WTC11 (cell line): ENCODE measurements at regions not wholly inside any gene's neighbourhood (a gene's known extent, or its start where the extent isn't known, plus 50 kb on each side); places are given as distances from the start of the nearest gene placed in this dataset.

Experiments used
- ATAC-seq: fragments of 200-7000 bp; cut with Tn5 transposase; 2 replicates; pipeline ENCODE4 v1.10.0; 2021; ENCODE audit warnings: mild to moderate bottlenecking, moderate library complexity
- CTCF ChIA-PET: fragments of 300-600 bp; sonication (Branson Sonifier 250); formaldehyde crosslinking; loops from one replicate; lab custom pipeline; 2021; ENCODE audit warnings: antibody characterized with exemption; lab: Charles Lee
- POLR2A ChIA-PET: fragments of 350-600 bp; sonication (Branson Sonifier 250); formaldehyde crosslinking; loops from one replicate; lab custom pipeline; 2021; ENCODE audit warnings: antibody characterized with exemption; lab: Charles Lee
- DNase-seq: peaks from one replicate; pipeline ENCODE4 v3.0.0; 2021; ENCODE audit warnings: low spot score
- H3K27ac Mint-ChIP-seq: 2 replicates; pipeline ENCODE4 v1.8.0; 2021; ENCODE audit warnings: mixed read lengths
- H3K27me3 Mint-ChIP-seq: 2 replicates; pipeline ENCODE4 v1.8.0; 2021; ENCODE audit warnings: low read depth, mild to moderate bottlenecking, moderate library complexity, mixed read lengths
- H3K36me3 Mint-ChIP-seq: 2 replicates; pipeline ENCODE4 v1.8.0; 2021; ENCODE audit warnings: mixed read lengths
- H3K4me1 Mint-ChIP-seq: 2 replicates; pipeline ENCODE4 v1.8.0; 2022; ENCODE audit warnings: mixed read lengths
- H3K4me3 Mint-ChIP-seq: 2 replicates; pipeline ENCODE4 v1.8.0; 2021; ENCODE audit warnings: mild to moderate bottlenecking, moderate library complexity, mixed read lengths
- H3K9me3 Mint-ChIP-seq: 2 replicates; pipeline ENCODE4 v1.8.0; 2021; ENCODE audit warnings: mixed read lengths
- ATF1 ChIP-seq: sonication (generic); formaldehyde crosslinking; IDR thresholded peaks from 2 replicates; pipeline ENCODE4 v1.8.1; 2023; ENCODE audit warnings: mild to moderate bottlenecking, moderate library complexity, missing genetic modification reagents
- ETV6 ChIP-seq: sonication (generic); formaldehyde crosslinking; IDR thresholded peaks from 2 replicates; pipeline ENCODE4 v1.8.1; 2022; ENCODE audit warnings: mild to moderate bottlenecking, missing genetic modification reagents
- FOXP1 ChIP-seq: sonication (generic); formaldehyde crosslinking; IDR thresholded peaks from 2 replicates; pipeline ENCODE4 v1.8.0; 2022; ENCODE audit warnings: missing genetic modification reagents, mild to moderate bottlenecking, moderate library complexity, borderline replicate concordance
- GABPB1 ChIP-seq: sonication (generic); formaldehyde crosslinking; IDR thresholded peaks from 2 replicates; pipeline ENCODE4 v1.8.1; 2023; ENCODE audit warnings: mild to moderate bottlenecking, missing genetic modification reagents
- GRHL2 ChIP-seq: fragments of 250-450 bp; sonication (Bioruptor Pico); IDR thresholded peaks from 2 replicates; pipeline ENCODE4 v1.8.0; 2022; ENCODE audit warnings: mild to moderate bottlenecking, moderate library complexity; ENCODE audit not compliant: insufficient replicate concordance, severe bottlenecking
- GTF2I ChIP-seq: fragments of 250-450 bp; sonication (Bioruptor Pico); conservative IDR thresholded peaks from 2 replicates; pipeline ENCODE4 v1.4.0; 2021; ENCODE audit warnings: mild to moderate bottlenecking
- IRF2 ChIP-seq: sonication (generic); formaldehyde crosslinking; IDR thresholded peaks from 2 replicates; pipeline ENCODE4 v1.8.0; 2022; ENCODE audit warnings: low read depth, missing genetic modification reagents, borderline replicate concordance
- KAT7 ChIP-seq: sonication (generic); formaldehyde crosslinking; IDR thresholded peaks from 2 replicates; pipeline ENCODE4 v1.8.1; 2023; ENCODE audit warnings: missing genetic modification reagents, mild to moderate bottlenecking, borderline replicate concordance
- MXD4 ChIP-seq: fragments of 250-450 bp; sonication (Bioruptor Pico); IDR thresholded peaks from 2 replicates; pipeline ENCODE4 v1.8.0; 2021; ENCODE audit warnings: mild to moderate bottlenecking, moderate library complexity, borderline replicate concordance
- NFE2L1 ChIP-seq: sonication (generic); formaldehyde crosslinking; IDR thresholded peaks from 2 replicates; pipeline ENCODE4 v1.8.1; 2023; ENCODE audit warnings: missing genetic modification reagents
- NR2C2 ChIP-seq: sonication (generic); formaldehyde crosslinking; IDR thresholded peaks from 2 replicates; pipeline ENCODE4 v1.8.0; 2022; ENCODE audit warnings: mild to moderate bottlenecking, missing genetic modification reagents
- OVOL2 ChIP-seq: fragments of 250-450 bp; sonication (Bioruptor Pico); IDR thresholded peaks from 2 replicates; pipeline ENCODE4 v1.9.0; 2021; ENCODE audit warnings: mild to moderate bottlenecking, borderline replicate concordance
- SP1 ChIP-seq: sonication (generic); formaldehyde crosslinking; conservative IDR thresholded peaks from 2 replicates; pipeline ENCODE4 v1.8.1; 2022; ENCODE audit warnings: missing genetic modification reagents
- ZNF121 ChIP-seq: sonication (generic); formaldehyde crosslinking; IDR thresholded peaks from 2 replicates; pipeline ENCODE4 v1.8.0; 2023; ENCODE audit warnings: missing genetic modification reagents
- ZNF263 ChIP-seq: sonication (generic); formaldehyde crosslinking; IDR thresholded peaks from 2 replicates; pipeline ENCODE4 v1.8.1; 2022; ENCODE audit warnings: low read depth, mild to moderate bottlenecking, moderate library complexity, missing genetic modification reagents
- TF ChIP-seq, protein P1 (sequence below): sonication (generic); formaldehyde crosslinking; conservative IDR thresholded peaks from 2 replicates; pipeline ENCODE4 v1.8.1; 2023; ENCODE audit warnings: mild to moderate bottlenecking, low read depth, missing genetic modification reagents, moderate library complexity
- TF ChIP-seq, protein P2 (sequence below): fragments of 250-450 bp; sonication (Bioruptor Pico); conservative IDR thresholded peaks from 2 replicates; pipeline ENCODE4 v1.9.0; 2021; ENCODE audit warnings: mild to moderate bottlenecking
- TF ChIP-seq, protein P3 (sequence below): sonication (generic); formaldehyde crosslinking; IDR thresholded peaks from 2 replicates; pipeline ENCODE4 v1.8.1; 2023; ENCODE audit warnings: mild to moderate bottlenecking, moderate library complexity, missing genetic modification reagents
- TF ChIP-seq, protein P4 (sequence below): sonication (generic); formaldehyde crosslinking; IDR thresholded peaks from 2 replicates; pipeline ENCODE4 v1.8.1; 2023; ENCODE audit warnings: mild to moderate bottlenecking, missing genetic modification reagents, borderline replicate concordance

DNA sequence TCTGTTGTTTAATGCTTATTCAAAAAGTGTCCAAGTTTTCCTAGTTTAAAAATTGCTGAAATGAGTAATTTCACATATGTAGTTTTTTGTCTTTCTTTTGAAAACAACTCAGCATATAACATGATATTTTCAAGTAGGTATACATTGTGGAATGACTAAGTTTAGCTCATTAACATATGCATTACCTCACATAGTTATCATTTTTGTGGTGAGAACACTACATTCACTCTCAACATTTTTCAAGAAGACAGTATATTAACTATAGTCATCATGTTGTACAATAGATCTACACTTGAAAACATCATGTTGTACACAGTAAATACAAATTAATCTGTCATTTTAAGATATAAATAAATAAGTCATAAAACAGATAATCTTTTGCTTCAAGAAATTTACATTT lies 340.0 kb downstream of the CCDC85A start (continued):
- TF ChIP-seq, protein P1, sequence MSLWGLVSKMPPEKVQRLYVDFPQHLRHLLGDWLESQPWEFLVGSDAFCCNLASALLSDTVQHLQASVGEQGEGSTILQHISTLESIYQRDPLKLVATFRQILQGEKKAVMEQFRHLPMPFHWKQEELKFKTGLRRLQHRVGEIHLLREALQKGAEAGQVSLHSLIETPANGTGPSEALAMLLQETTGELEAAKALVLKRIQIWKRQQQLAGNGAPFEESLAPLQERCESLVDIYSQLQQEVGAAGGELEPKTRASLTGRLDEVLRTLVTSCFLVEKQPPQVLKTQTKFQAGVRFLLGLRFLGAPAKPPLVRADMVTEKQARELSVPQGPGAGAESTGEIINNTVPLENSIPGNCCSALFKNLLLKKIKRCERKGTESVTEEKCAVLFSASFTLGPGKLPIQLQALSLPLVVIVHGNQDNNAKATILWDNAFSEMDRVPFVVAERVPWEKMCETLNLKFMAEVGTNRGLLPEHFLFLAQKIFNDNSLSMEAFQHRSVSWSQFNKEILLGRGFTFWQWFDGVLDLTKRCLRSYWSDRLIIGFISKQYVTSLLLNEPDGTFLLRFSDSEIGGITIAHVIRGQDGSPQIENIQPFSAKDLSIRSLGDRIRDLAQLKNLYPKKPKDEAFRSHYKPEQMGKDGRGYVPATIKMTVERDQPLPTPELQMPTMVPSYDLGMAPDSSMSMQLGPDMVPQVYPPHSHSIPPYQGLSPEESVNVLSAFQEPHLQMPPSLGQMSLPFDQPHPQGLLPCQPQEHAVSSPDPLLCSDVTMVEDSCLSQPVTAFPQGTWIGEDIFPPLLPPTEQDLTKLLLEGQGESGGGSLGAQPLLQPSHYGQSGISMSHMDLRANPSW (CRISPR knock-in tag): no peak
- TF ChIP-seq MXD4 (CRISPR knock-in tag): no peak
- TF ChIP-seq NFE2L1 (CRISPR knock-in tag): no peak

DNA sequence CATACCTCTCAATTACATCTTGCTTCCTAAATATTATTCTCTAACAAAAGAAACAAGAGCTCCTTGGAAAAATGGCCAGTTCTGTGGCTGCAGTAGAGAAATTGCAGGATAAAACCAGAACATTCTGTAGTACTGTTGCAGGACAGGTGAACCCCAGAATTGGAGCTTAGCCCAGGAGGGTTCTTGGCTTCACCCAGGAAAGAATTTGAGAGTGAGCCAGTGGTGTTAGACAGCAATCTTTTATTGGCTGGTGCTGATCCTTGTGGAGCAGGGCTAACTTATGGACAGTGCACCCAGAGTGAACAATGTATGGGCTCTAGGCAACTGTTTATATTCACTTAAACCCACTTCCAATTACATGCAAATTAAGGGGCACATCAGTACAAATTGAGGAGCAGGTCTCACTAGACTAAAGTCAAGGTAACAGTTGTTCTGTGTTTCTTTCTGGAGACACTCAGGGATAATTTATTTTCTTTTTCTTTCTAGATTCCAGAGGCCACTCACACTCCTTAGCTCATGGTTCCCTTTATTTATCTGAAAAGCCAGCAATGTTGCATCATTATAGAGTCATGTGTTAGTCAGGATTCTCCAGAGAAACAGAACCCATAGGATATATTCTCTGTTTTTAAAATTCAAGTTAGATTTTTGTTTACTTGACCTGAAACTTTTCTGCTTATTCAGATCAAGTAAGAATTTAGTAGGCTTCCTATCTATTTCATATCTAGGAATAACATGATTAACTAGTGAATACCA lies 348.1 kb downstream of the CCDC85A start:
- TF ChIP-seq, protein P2, sequence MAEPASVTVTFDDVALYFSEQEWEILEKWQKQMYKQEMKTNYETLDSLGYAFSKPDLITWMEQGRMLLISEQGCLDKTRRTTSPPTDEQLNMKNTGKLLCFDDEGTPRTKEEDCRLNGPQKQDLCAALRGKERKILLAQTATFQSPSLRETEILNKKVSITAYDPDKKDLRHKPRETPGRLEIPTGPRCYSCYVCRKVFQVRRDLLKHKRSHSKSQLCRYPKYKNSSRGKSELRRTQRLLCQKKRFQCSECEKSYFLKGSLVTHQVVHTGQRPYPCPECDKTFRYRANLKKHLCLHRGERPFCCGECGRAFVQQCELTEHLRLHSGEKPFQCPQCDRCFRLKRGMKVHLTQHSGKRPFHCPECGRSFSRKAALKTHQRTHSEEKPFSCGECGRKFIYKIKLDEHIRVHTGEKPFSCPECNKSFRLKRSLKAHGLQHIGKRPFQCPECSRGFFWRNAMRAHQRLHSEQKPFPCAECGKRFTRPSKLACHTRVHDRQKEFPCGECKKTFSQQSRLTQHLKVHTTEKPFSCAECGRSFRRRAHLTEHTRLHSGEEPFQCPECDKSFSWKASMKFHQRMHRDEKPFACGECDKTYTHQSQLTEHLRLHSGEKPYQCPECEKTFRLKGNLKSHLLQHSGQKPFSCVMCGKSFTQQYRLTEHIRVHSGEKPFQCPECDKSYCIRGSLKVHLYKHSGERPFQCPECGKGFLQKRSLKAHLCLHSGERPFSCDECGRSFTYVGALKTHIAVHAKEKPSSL: no peak
- TF ChIP-seq IRF2 (CRISPR knock-in tag) (no peak), FOXP1 (CRISPR knock-in tag) (no peak)
- no peaks in the 10 kb centered on the region for H3K36me3 Mint-ChIP-seq
- POLR2A ChIA-PET: no interaction called here
- no peaks in the 10 kb centered on the region for H3K27me3 Mint-ChIP-seq
- DNase-seq: no peak
- H3K4me1 Mint-ChIP-seq: peaks cover 22% of the 10 kb centered on the region
- H3K9me3 Mint-ChIP-seq: no peaks in the 10 kb centered on the region
- CTCF ChIA-PET: no interaction called here
- no peak overlapping the region for H3K27ac Mint-ChIP-seq
- ATAC-seq: no peak
- no peak overlapping the region for H3K4me3 Mint-ChIP-seq

DNA sequence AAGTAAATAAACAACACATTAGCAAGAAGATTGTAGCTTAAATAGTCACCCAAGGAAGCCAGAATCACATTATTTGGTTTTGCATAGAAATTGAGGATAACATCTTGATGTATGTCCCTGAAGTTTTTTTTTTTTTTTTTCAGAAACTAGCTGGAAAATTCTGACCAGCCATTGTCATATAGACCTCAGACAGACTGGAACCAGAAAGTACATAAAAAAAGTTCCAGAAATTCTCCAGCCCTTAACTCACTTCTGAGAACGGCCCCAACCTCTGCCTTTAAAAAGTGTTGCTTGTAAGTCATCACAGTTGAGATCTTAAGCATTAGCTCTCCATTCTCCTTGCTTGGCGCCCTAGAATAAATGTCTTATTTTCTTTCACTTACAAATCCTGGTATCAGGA lies 350.5 kb downstream of the CCDC85A start:
- ATAC-seq (no peak), DNase-seq (no peak)
- Mint-ChIP-seq H3K27me3 (no peaks in the 10 kb centered on the region), H3K4me3 (no peak overlapping the region), H3K9me3 (peaks cover 4% of the 10 kb centered on the region), H3K36me3 (no peaks in the 10 kb centered on the region), H3K27ac (no peak overlapping the region), H3K4me1 (peaks cover 22% of the 10 kb centered on the region)
- ChIA-PET POLR2A (interaction anchor here (0.6 kb wide), 1 partner anchor 142 kb away, joined by 3 read pairs; no protein-coding TSS in a partner anchor), CTCF (no interaction called here)
- no peak for TF ChIP-seq SP1 (CRISPR knock-in tag)
- TF ChIP-seq NR2C2 (CRISPR knock-in tag): no peak
- no peak for TF ChIP-seq ZNF121
- no peak for TF ChIP-seq GTF2I (CRISPR knock-in tag)
- TF ChIP-seq, protein P2: no peak
- no peak for TF ChIP-seq GABPB1
- no peak for TF ChIP-seq ETV6
- no peak for TF ChIP-seq ATF1 (CRISPR knock-in tag)
- no peak for TF ChIP-seq FOXP1 (CRISPR knock-in tag)
- TF ChIP-seq, protein P3, sequence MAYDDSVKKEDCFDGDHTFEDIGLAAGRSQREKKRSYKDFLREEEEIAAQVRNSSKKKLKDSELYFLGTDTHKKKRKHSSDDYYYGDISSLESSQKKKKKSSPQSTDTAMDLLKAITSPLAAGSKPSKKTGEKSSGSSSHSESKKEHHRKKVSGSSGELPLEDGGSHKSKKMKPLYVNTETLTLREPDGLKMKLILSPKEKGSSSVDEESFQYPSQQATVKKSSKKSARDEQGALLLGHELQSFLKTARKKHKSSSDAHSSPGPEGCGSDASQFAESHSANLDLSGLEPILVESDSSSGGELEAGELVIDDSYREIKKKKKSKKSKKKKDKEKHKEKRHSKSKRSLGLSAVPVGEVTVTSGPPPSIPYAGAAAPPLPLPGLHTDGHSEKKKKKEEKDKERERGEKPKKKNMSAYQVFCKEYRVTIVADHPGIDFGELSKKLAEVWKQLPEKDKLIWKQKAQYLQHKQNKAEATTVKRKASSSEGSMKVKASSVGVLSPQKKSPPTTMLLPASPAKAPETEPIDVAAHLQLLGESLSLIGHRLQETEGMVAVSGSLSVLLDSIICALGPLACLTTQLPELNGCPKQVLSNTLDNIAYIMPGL (CRISPR knock-in tag): no peak
- no peak for TF ChIP-seq KAT7 (CRISPR knock-in tag)
- no peak for TF ChIP-seq OVOL2 (CRISPR knock-in tag)
- no peak for TF ChIP-seq GRHL2 (CRISPR knock-in tag)
- TF ChIP-seq, protein P4, sequence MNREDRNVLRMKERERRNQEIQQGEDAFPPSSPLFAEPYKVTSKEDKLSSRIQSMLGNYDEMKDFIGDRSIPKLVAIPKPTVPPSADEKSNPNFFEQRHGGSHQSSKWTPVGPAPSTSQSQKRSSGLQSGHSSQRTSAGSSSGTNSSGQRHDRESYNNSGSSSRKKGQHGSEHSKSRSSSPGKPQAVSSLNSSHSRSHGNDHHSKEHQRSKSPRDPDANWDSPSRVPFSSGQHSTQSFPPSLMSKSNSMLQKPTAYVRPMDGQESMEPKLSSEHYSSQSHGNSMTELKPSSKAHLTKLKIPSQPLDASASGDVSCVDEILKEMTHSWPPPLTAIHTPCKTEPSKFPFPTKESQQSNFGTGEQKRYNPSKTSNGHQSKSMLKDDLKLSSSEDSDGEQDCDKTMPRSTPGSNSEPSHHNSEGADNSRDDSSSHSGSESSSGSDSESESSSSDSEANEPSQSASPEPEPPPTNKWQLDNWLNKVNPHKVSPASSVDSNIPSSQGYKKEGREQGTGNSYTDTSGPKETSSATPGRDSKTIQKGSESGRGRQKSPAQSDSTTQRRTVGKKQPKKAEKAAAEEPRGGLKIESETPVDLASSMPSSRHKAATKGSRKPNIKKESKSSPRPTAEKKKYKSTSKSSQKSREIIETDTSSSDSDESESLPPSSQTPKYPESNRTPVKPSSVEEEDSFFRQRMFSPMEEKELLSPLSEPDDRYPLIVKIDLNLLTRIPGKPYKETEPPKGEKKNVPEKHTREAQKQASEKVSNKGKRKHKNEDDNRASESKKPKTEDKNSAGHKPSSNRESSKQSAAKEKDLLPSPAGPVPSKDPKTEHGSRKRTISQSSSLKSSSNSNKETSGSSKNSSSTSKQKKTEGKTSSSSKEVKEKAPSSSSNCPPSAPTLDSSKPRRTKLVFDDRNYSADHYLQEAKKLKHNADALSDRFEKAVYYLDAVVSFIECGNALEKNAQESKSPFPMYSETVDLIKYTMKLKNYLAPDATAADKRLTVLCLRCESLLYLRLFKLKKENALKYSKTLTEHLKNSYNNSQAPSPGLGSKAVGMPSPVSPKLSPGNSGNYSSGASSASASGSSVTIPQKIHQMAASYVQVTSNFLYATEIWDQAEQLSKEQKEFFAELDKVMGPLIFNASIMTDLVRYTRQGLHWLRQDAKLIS (CRISPR knock-in tag): no peak
- no peak for TF ChIP-seq ZNF263 (CRISPR knock-in tag)
- TF ChIP-seq, all 79 proteins: peak for 0
